ENCODE measurements at regions not wholly inside any gene's neighbourhood (a gene's known extent, or its start where the extent isn't known, plus 50 kb on each side); places are given as distances from the start of the nearest gene placed in this dataset.
"Not testable (repeated sequence)": the region's sequence is repeated elsewhere in the genome, so short reads cannot be mapped to it uniquely, and the experiment has no call there.

- DNase-seq, result not testable (repeated sequence)
These were observed 53.6 kb upstream of the MAPK10 start for GRCh38 chr4:86413426-86413825.

- DNase-seq, result no peak
These were observed 54.8 kb upstream of the MAPK10 start for GRCh38 chr4:86414686-86415085.

GRCh38 chr4:86416081-86416480 is 56.2 kb upstream of the MAPK10 start:
- DNase-seq, result no peak

- no peak for DNase-seq
These were observed 61.6 kb upstream of the MAPK10 start for GRCh38 chr4:86421461-86421860.

- no peak for DNase-seq
These were observed 71.8 kb upstream of the MAPK10 start for GRCh38 chr4:86431543-86432116.

- DNase-seq, result no peak
These were observed 72.8 kb upstream of the MAPK10 start for GRCh38 chr4:86432559-86433134.

- no peak for DNase-seq
These were observed 79.4 kb upstream of the MAPK10 start for GRCh38 chr4:86439293-86439692.

GRCh38 chr4:86441175-86441936 is 81.5 kb upstream of the MAPK10 start:
- DNase-seq, result no peak

- no peak for DNase-seq
These were observed 83.0 kb upstream of the MAPK10 start for GRCh38 chr4:86442881-86443280.

GRCh38 chr4:86443495-86443894 is 83.6 kb upstream of the MAPK10 start:
- DNase-seq, result no peak

GRCh38 chr4:86446996-86447395 is 87.1 kb upstream of the MAPK10 start:
- DNase-seq, result no peak

GRCh38 chr4:86448871-86449270 is 89.0 kb upstream of the MAPK10 start:
- no peak for DNase-seq

- no peak for DNase-seq
These were observed 90.1 kb upstream of the MAPK10 start for GRCh38 chr4:86449746-86450588.

GRCh38 chr4:86450861-86451260 is 91.0 kb upstream of the MAPK10 start:
- no peak for DNase-seq

GRCh38 chr4:86451560-86452330 is 91.9 kb upstream of the MAPK10 start:
- DNase-seq, result no peak

GRCh38 chr4:86452422-86452891 is 92.6 kb upstream of the MAPK10 start:
- no peak for DNase-seq

- DNase-seq, result peak; percentile 57
These were observed 93.2 kb upstream of the MAPK10 start for GRCh38 chr4:86452924-86453531.

- peak; percentile 57 for DNase-seq
These were observed 93.8 kb upstream of the MAPK10 start for GRCh38 chr4:86453611-86454072.

GRCh38 chr4:86461849-86462248 is 102.0 kb upstream of the MAPK10 start:
- no peak for DNase-seq

- DNase-seq, result no peak
These were observed 112.6 kb upstream of the MAPK10 start for GRCh38 chr4:86472377-86473019.

- not testable (repeated sequence) for DNase-seq
These were observed 116.0 kb upstream of the PTPN13 start for GRCh38 chr4:86478151-86478550.
